ENCODE measurements at regions not wholly inside any gene's neighbourhood (a gene's known extent, or its start where the extent isn't known, plus 50 kb on each side); places are given as distances from the start of the nearest gene placed in this dataset.

DNA sequence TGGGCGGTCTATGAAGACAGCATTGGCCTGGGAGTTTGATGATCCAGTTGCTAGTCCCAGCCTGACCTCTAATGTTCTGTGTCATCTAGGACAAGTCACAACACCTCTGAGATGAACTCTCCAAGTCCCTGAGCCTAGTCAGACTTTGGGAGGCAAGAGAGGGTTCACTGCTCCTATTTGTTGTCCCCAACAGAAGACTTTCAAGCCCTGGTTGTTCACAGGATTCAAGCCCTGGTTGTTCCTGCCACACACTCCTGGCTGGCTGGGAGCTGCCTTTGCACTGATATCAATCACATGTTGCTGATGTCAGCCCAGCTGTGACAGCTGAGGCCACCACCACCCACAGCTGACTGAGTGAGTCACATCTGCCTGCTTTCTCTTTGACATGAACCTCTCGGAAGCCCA lies 253.2 kb upstream of the RASGEF1B start:
- TF ChIP-seq, protein P1, sequence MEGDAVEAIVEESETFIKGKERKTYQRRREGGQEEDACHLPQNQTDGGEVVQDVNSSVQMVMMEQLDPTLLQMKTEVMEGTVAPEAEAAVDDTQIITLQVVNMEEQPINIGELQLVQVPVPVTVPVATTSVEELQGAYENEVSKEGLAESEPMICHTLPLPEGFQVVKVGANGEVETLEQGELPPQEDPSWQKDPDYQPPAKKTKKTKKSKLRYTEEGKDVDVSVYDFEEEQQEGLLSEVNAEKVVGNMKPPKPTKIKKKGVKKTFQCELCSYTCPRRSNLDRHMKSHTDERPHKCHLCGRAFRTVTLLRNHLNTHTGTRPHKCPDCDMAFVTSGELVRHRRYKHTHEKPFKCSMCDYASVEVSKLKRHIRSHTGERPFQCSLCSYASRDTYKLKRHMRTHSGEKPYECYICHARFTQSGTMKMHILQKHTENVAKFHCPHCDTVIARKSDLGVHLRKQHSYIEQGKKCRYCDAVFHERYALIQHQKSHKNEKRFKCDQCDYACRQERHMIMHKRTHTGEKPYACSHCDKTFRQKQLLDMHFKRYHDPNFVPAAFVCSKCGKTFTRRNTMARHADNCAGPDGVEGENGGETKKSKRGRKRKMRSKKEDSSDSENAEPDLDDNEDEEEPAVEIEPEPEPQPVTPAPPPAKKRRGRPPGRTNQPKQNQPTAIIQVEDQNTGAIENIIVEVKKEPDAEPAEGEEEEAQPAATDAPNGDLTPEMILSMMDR (IDR thresholded peaks at IDR 0.05) = no peak
- no peak for TF ChIP-seq POLR2A (IDR thresholded peaks at IDR 0.05)
